Astrocyte of the spinal cord (primary cell): ENCODE measurements at regions not wholly inside any gene's neighbourhood (a gene's known extent, or its start where the extent isn't known, plus 50 kb on each side); places are given as distances from the start of the nearest gene placed in this dataset.

Experiments
- DNase-seq: peaks from one replicate; pipeline ENCODE4 v3.0.0; 2011; ENCODE audit warnings: low read depth, low spot score
- H3K4me3 ChIP-seq: 2 replicates; pipeline ENCODE4 v1.5.1; 2011; ENCODE audit warnings: low read depth, mild to moderate bottlenecking, low read length, moderate library complexity
- CTCF ChIP-seq: IDR thresholded peaks from 2 replicates; pipeline ENCODE4 v1.5.1; 2012; ENCODE audit warnings: low read depth, mild to moderate bottlenecking, low read length, inconsistent platforms
- in situ Hi-C: cut with HindIII; loops from 2 replicates; pipeline ENCODE4 v1.10.0; 2017; ENCODE audit warnings: low sequenced_read_pairs

GRCh38 chr2:173652311-173652710, 297.6 kb downstream of the CDCA7 start:
- in situ Hi-C loops = no loop called here
- no peak overlapping the region for H3K4me3 ChIP-seq
- no peak for TF ChIP-seq CTCF
- DNase-seq = peak; percentile 92

- peak; percentile 96 for DNase-seq
- no peak for TF ChIP-seq CTCF
- no peak overlapping the region for H3K4me3 ChIP-seq
- in situ Hi-C loops = no loop called here
Measured at GRCh38 chr2:173652767-173653431, 298.2 kb downstream of the CDCA7 start.

GRCh38 chr2:173653432-173653805, 298.7 kb downstream of the CDCA7 start:
- TF ChIP-seq CTCF = no peak
- in situ Hi-C loops = no loop called here
- H3K4me3 ChIP-seq = no peak overlapping the region
- DNase-seq = no peak

- no peak overlapping the region for H3K4me3 ChIP-seq
- no peak for DNase-seq
- in situ Hi-C loops = no loop called here
- no peak for TF ChIP-seq CTCF
Measured at GRCh38 chr2:173654161-173654895, 299.7 kb downstream of the CDCA7 start.

- no peak for DNase-seq
- in situ Hi-C loops = no loop called here
- no peak overlapping the region for H3K4me3 ChIP-seq
- TF ChIP-seq CTCF = no peak
Measured at GRCh38 chr2:173654896-173655265, 300.2 kb downstream of the CDCA7 start.

- in situ Hi-C loops = no loop called here
- no peak for TF ChIP-seq CTCF
- no peak overlapping the region for H3K4me3 ChIP-seq
- no peak for DNase-seq
Measured at GRCh38 chr2:173656086-173656485, 301.4 kb downstream of the CDCA7 start.
